ENCODE measurements at regions not wholly inside any gene's neighbourhood (a gene's known extent, or its start where the extent isn't known, plus 50 kb on each side); places are given as distances from the start of the nearest gene placed in this dataset.

GRCh38 chr4:138659812-138660316, 355.7 kb upstream of the NOCT start:
- TF ChIP-seq CTCF (IDR thresholded peaks at IDR 0.05 in 8 of 11, conservative IDR thresholded peaks at IDR 0.05 in 3 of 11) (no peak), POLR2A (IDR thresholded peaks at IDR 0.05) (no peak), POLR2AphosphoS5 (IDR thresholded peaks at IDR 0.05) (no peak)
